Heart left ventricle (tissue), 16 donors: ENCODE measurements at regions not wholly inside any gene's neighbourhood (a gene's known extent, or its start where the extent isn't known, plus 50 kb on each side); places are given as distances from the start of the nearest gene placed in this dataset.

ENCODE experiments used
- ATAC-seq, 4 donors: fragments of 200-7000 bp; cut with Tn5 transposase; one replicate each; pipeline ENCODE4 v1.9.1; 2020 to 2022; ENCODE audit warnings: moderate library complexity in 4 of 4, mild to moderate bottlenecking in 3 of 4, moderate number of reproducible peaks in 1 of 4
- DNase-seq, 5 donors: peaks; one replicate each; pipeline ENCODE4 v3.0.0-alpha.2; 2020
- H3K27ac ChIP-seq, 12 donors: fragments of 200-600 bp; sonication (generic) in 4 of 12; one replicate each; pipeline versions ENCODE4 v1.5.0 to v1.8.0; 2016 to 2022; ENCODE audit warnings: mild to moderate bottlenecking in 2 of 12
- H3K27me3 ChIP-seq, 9 donors: fragments of 200-600 bp; sonication (generic) in 2 of 9; one replicate each; pipeline versions ENCODE4 v1.5.1 to v1.8.0; 2016 to 2022; ENCODE audit warnings: mild to moderate bottlenecking in 3 of 9
- H3K36me3 ChIP-seq, 9 donors: fragments of 200-600 bp; sonication (generic) in 2 of 9; one replicate each; pipeline versions ENCODE4 v1.5.0 to v1.8.0; 2018 to 2022; ENCODE audit warnings: mild to moderate bottlenecking in 2 of 9
- H3K4me1 ChIP-seq, 12 donors: fragments of 200-600 bp; sonication (generic) in 4 of 12; one replicate each; pipeline versions ENCODE4 v1.5.0 to v1.8.0; 2016 to 2022; ENCODE audit warnings: mild to moderate bottlenecking in 3 of 12
- H3K4me3 ChIP-seq, 12 donors: fragments of 200-600 bp; sonication (generic) in 4 of 12; one replicate each; pipeline versions ENCODE4 v1.5.0 to v1.8.0; 2017 to 2022; ENCODE audit warnings: mild to moderate bottlenecking in 9 of 12, moderate library complexity in 4 of 12
- H3K9me3 ChIP-seq, 12 donors: fragments of 200-600 bp; sonication (generic) in 4 of 12; one replicate each; pipeline versions ENCODE4 v1.5.0 to v1.8.0; 2016 to 2022; ENCODE audit warnings: mild to moderate bottlenecking in 1 of 12
- POLR2A ChIP-seq, 2 donors: fragments of 450-650 bp; IDR thresholded peaks; one replicate each; pipeline ENCODE4 v1.6.1; 2017; ENCODE audit warnings: antibody characterized with exemption in 2 of 2, mild to moderate bottlenecking in 2 of 2, moderate library complexity in 2 of 2
- WGBS, 4 donors: extraction: QIAGEN DNeasy Blood & Tissue Kit in 2 of 4; methylation state at CpG; one replicate each; pipeline versions ENCODE4 v1.1.5 to v1.1.7; 2013 to 2018; 5-methylcytosine and 5-hydroxymethylcytosine counted together
- intact Hi-C, 10 donors: fragments of 100-400 bp; cut with DNase I; formaldehyde crosslinking; loops; one replicate each; pipeline versions ENCODE4 v1.11.1 to v1.14.2; 2022
- TF ChIP-seq, protein P1 (sequence below), 12 donors: fragments of 200-600 bp; sonication (generic) in 4 of 12; IDR thresholded peaks; one replicate each; pipeline versions ENCODE4 v1.5.0 to v1.8.0; 2018 to 2022; ENCODE audit warnings: antibody characterized with exemption in 12 of 12, mild to moderate bottlenecking in 5 of 12
- donor health status: ischemic (EF 13 %, LVEDD 7.1; RV severe dilation, severe dysfunction).
- donor health status: healthy with polysubstance abuse.
- donor health status: DM: no; HTN: yes; CAD: no.
- donor health status: DM: no; HTN: no; CAD: no.
- donor health status: ischemic (EF 25% LVEDD 6.9; RV normal size, moderate dysfunction).
- donor health status: ischemic (EF 25% LVEDD 5.7; RV mildly dilated, moderate dysfunction).
- donor health status: healthy.
- donor health status: DM: yes; HTN: yes; CAD: no.
- donor health status: ischemic (EF 35%, LVEDD 5.7; RV mildly dilated, moderate dysfunction).
- donor health status: nonischemic (EF 11% LVEDD 7.7; RV severe dilation, severe dysfunction).
- donor health status: DM: yes; HTN: yes; CAD: no.
- donor health status: PGD.
- donor health status: ischemic (EF 29% LVEDD 5.4; RV normal size, mild dysfunction).
- donor health status: nonischemic (EF 23%, LVEDD 6.1; RV moderate dilation, normal function).

DNA sequence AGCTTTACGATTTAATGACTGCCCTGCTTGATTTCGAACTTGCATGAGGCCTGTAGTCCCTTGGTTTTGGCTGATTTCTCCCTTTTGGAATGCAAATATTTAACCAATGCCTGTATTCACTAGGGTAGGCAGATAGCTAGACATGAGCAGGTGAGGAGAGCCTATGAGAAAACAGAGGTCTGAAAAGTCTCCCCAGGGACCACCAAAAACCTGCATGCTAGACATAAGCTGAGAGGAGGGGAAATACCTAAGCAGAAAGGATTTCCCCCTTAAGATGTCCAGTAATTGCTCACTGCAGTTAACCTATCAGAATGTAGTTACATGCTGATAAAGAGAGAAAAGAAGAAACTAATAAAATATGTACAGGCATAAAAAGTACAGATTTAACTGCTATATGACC, 667.4 kb upstream of the SEMA6A start:
- Histone ChIP-seq H3K4me1 (no peaks in the 10 kb centered on the region), H3K27me3 (no peaks in the 10 kb centered on the region), H3K9me3 (peaks cover 0 to 4% (median 0%) of the 10 kb centered on the region in 12 donors), H3K4me3 (no peak overlapping the region), H3K36me3 (no peaks in the 10 kb centered on the region), H3K27ac (no peak overlapping the region)
- DNase-seq (no peak), ATAC-seq (no peak)
- TF ChIP-seq, protein P1, sequence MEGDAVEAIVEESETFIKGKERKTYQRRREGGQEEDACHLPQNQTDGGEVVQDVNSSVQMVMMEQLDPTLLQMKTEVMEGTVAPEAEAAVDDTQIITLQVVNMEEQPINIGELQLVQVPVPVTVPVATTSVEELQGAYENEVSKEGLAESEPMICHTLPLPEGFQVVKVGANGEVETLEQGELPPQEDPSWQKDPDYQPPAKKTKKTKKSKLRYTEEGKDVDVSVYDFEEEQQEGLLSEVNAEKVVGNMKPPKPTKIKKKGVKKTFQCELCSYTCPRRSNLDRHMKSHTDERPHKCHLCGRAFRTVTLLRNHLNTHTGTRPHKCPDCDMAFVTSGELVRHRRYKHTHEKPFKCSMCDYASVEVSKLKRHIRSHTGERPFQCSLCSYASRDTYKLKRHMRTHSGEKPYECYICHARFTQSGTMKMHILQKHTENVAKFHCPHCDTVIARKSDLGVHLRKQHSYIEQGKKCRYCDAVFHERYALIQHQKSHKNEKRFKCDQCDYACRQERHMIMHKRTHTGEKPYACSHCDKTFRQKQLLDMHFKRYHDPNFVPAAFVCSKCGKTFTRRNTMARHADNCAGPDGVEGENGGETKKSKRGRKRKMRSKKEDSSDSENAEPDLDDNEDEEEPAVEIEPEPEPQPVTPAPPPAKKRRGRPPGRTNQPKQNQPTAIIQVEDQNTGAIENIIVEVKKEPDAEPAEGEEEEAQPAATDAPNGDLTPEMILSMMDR (IDR thresholded peaks at IDR 0.05): no peak
- no peak for TF ChIP-seq POLR2A (IDR thresholded peaks at IDR 0.05)
- intact Hi-C loops: no loop called here
- 71 to 95% (median 82%) methylated on average over 2 of the region's 2 CpGs for WGBS, 4 donors

DNA sequence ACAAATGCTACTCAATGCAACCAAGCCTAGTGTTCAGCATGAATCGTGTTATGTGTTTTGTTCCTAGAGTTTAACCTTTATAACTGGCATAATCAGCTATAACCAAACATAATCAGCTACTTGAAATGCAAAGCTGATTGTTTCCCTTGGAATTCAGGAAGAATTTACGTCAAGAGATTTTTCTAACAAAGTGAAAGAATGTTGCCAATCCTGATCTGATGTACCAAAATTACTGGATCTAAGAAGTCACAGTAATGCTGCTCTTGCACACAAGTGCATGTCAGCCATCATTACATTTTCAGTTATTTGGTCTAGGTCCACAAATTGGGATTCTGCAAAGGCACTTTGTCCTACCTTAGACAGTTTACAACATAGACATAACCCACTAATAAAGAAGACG, 662.3 kb upstream of the SEMA6A start:
- 90 to 95% (median 92%) methylated on average over 3 of the region's 3 CpGs for WGBS, 4 donors
- DNase-seq: no peak
- Histone ChIP-seq H3K4me3 (no peak overlapping the region), H3K27ac (no peak overlapping the region), H3K36me3 (no peaks in the 10 kb centered on the region), H3K27me3 (no peaks in the 10 kb centered on the region), H3K9me3 (peaks cover 0 to 4% (median 0%) of the 10 kb centered on the region in 12 donors), H3K4me1 (peaks cover 0 to 3% (median 0%) of the 10 kb centered on the region in 12 donors)
- no peak for TF ChIP-seq POLR2A (IDR thresholded peaks at IDR 0.05)
- TF ChIP-seq, protein P1 (IDR thresholded peaks at IDR 0.05): no peak
- intact Hi-C loops: loop anchor here in 1 of 10 donors (10.0 kb wide), 1 partner anchor 82 kb away; no protein-coding TSS in a partner anchor
- ATAC-seq: no peak

DNA sequence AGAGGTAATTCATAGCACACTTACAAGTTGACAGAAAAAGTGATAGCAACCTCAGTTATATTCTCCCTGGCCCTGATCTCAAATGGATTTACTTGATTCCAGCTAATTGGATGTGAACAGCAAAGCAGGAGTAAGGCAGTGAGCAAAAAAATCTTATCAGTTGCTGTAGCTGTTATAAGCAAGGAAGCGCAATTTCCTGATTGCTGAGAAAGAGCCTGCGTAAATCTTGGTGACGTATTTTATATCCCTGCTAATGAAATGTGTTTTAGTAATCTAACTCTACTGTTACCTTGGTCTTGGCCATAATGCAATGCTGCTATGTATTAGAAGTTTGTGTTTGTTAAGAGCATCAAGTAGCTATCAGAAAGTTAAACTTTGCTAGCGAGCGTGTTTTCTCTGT, 661.2 kb upstream of the SEMA6A start:
- no peaks in the 10 kb centered on the region for H3K36me3 ChIP-seq
- intact Hi-C loops: loop anchor here in 1 of 10 donors (10.0 kb wide), 1 partner anchor 81 kb away; no protein-coding TSS in a partner anchor
- peaks cover 0 to 3% (median 0%) of the 10 kb centered on the region in 12 donors for H3K4me1 ChIP-seq
- no peaks in the 10 kb centered on the region for H3K27me3 ChIP-seq
- peak overlapping the region in 3 of 12 donors; percentile 39 to 59 (median 39) for H3K27ac ChIP-seq
- TF ChIP-seq, protein P1 (IDR thresholded peaks at IDR 0.05): no peak
- TF ChIP-seq POLR2A (IDR thresholded peaks at IDR 0.05): no peak
- ATAC-seq (peak in 1 of 4 donors; percentile 94), DNase-seq (no peak)
- H3K9me3 ChIP-seq: peaks cover 0 to under 1% (median 0%) of the 10 kb centered on the region in 12 donors
- 53 to 64% (median 56%) methylated on average over 5 of the region's 5 CpGs for WGBS, 4 donors
- no peak overlapping the region for H3K4me3 ChIP-seq

DNA sequence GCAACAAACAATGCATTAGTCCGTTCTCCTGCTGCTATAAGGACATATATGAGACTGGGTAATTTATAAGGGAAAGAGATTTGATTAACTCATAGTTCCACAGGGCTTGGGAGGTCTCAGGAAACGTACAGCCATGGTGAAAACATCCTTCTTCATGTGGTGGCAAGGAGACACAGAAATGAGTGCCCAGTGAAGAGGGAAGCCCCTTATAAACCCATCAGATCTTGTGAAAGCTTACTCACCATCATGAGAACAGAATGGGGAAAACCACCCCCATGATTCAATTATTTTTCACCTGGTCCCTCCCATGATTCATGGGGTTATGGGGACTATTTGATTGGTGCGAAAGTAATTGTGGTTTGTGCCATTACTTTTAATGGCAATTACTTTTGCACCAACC, 655.8 kb upstream of the SEMA6A start:
- 87 to 92% (median 91%) methylated on average over 3 of the region's 3 CpGs for WGBS, 4 donors
- no peaks in the 10 kb centered on the region for H3K9me3 ChIP-seq
- peaks cover 0 to 2% (median 0%) of the 10 kb centered on the region in 12 donors for H3K4me1 ChIP-seq
- no peaks in the 10 kb centered on the region for H3K36me3 ChIP-seq
- H3K27ac ChIP-seq: no peak overlapping the region
- intact Hi-C loops: loop anchor here in 1 of 10 donors (10.0 kb wide), 1 partner anchor 76 kb away; no protein-coding TSS in a partner anchor
- ATAC-seq (no peak), DNase-seq (no peak)
- H3K27me3 ChIP-seq: no peaks in the 10 kb centered on the region
- no peak overlapping the region for H3K4me3 ChIP-seq
- no peak for TF ChIP-seq POLR2A (IDR thresholded peaks at IDR 0.05)
- TF ChIP-seq, protein P1 (IDR thresholded peaks at IDR 0.05): no peak
